K562 (cell line): ENCODE measurements at regions not wholly inside any gene's neighbourhood (a gene's known extent, or its start where the extent isn't known, plus 50 kb on each side); places are given as distances from the start of the nearest gene placed in this dataset.

Experiments
- ATAC-seq: fragments of 200-7000 bp; cut with Tn5 transposase; 3 replicates; pipeline ENCODE4 v1.9.1; 2020; ENCODE audit warnings: moderate library complexity
- BruUV-seq: library from RNA; stranded (reverse); fragments of 400-500 nt; replicated peaks from 2 replicates; lab custom pipeline; 2021; lab: Mats Ljungman, UMichigan
- CTCF ChIA-PET: fragments of 300-600 bp; formaldehyde crosslinking; extraction: SDS; loops from one replicate; lab custom pipeline; 2021; ENCODE audit warnings: low intra/inter-chr PET ratio; lab: Yijun Ruan, JAX
- POLR2A ChIA-PET: fragments of 300-600, 350-650 bp; sonication (Branson Sonifier 250); formaldehyde crosslinking; extraction: SDS; loops from one replicate; lab custom pipeline; 2021; ENCODE audit warnings: antibody characterized with exemption, inconsistent platforms; lab: Yijun Ruan, JAX
- DNase-seq, 4 experiments: peaks; one replicate each; pipeline versions ENCODE4 v3.0.0 to v3.0.0-alpha.2; 2011 to 2018; ENCODE audit warnings: low spot score in 3 of 4, mixed read lengths in 3 of 4; ENCODE audit errors: extremely low read depth in 1 of 4
- FAIRE-seq: peaks from 2 replicates; lab custom pipeline; 2011; peaks lifted over from hg19 to GRCh38; lab: Jason Lieb, UNC
- H2AFZ ChIP-seq: 2 replicates; pipeline ENCODE4 v1.6.0; 2011; ENCODE audit warnings: low read depth, low read length, control low read depth, inconsistent platforms
- H3K27ac ChIP-seq: fragments of 200-600 bp; 3 replicates; pipeline ENCODE4 v1.8.0; 2011; ENCODE audit warnings: low read depth, mild to moderate bottlenecking, control low read depth, inconsistent platforms, low read length, moderate library complexity, mixed read lengths; ENCODE audit errors: extremely low read depth
- H3K27me3 ChIP-seq, 2 experiments: fragments of 300-600 bp in 1 of 2; 2 replicates in 1 of 2; 3 replicates in 1 of 2; pipeline versions ENCODE4 v1.6.0 to v1.8.0; 2011; ENCODE audit warnings: inconsistent platforms in 2 of 2, low read length in 2 of 2, mild to moderate bottlenecking in 1 of 2, mixed read lengths in 1 of 2, moderate library complexity in 1 of 2; ENCODE audit not compliant: control insufficient read depth in 2 of 2, insufficient read depth in 2 of 2
- H3K36me3 ChIP-seq: fragments of 300-600 bp; 3 replicates; pipeline ENCODE4 v1.8.0; 2011; ENCODE audit warnings: mild to moderate bottlenecking, low read length, inconsistent platforms; ENCODE audit not compliant: control insufficient read depth, insufficient read depth
- H3K4me1 ChIP-seq, 2 experiments: fragments of 200-600 bp in 1 of 2; replicated peaks in 1 of 2; 2 replicates in 1 of 2; 3 replicates in 1 of 2; pipeline versions ENCODE4 v1.5.1 to v1.8.0; 2011; ENCODE audit warnings: inconsistent platforms in 2 of 2, low read length in 2 of 2, mild to moderate bottlenecking in 1 of 2, mixed read lengths in 1 of 2, moderate library complexity in 1 of 2; ENCODE audit not compliant: control insufficient read depth in 2 of 2, insufficient read depth in 2 of 2
- H3K4me2 ChIP-seq: 2 replicates; pipeline ENCODE4 v1.6.1; 2011; ENCODE audit warnings: low read length, control low read depth, inconsistent platforms, mixed read lengths; ENCODE audit not compliant: insufficient read depth
- H3K4me3 ChIP-seq: fragments of 200-600 bp; sonication (generic), shearing (Covaris generic); 2 replicates; pipeline ENCODE4 v1.5.1; 2016; ENCODE audit warnings: control low read depth, inconsistent platforms
- H3K79me2 ChIP-seq: fragments of 200-600 bp; 3 replicates; pipeline ENCODE4 v1.8.0; 2011; ENCODE audit warnings: low read length, inconsistent platforms; ENCODE audit not compliant: control insufficient read depth, insufficient read depth
- H3K9ac ChIP-seq, 2 experiments: 2 replicates each; pipeline versions ENCODE4 v1.6.0 to v1.6.1; 2011; ENCODE audit warnings: low read depth in 2 of 2, low read length in 2 of 2, control low read depth in 1 of 2, inconsistent platforms in 1 of 2, mild to moderate bottlenecking in 1 of 2, mixed read lengths in 1 of 2; ENCODE audit not compliant: insufficient read depth in 1 of 2
- H3K9me1 ChIP-seq: one replicate; pipeline ENCODE4 v1.6.0; 2011; ENCODE audit warnings: inconsistent platforms, mild to moderate bottlenecking, low read length, moderate library complexity; ENCODE audit not compliant: control insufficient read depth, insufficient read depth
- H3K9me3 ChIP-seq: replicated peaks from 2 replicates; pipeline ENCODE4 v1.5.1; 2011; ENCODE audit warnings: low read depth, low read length, inconsistent platforms; ENCODE audit not compliant: control insufficient read depth, insufficient read depth
- H4K20me1 ChIP-seq: replicated peaks from 2 replicates; pipeline ENCODE4 v1.6.1; 2011; ENCODE audit warnings: low read length, inconsistent platforms, mixed read lengths; ENCODE audit not compliant: control insufficient read depth, insufficient read depth
- CEBPZ ChIP-seq: fragments of 150-350 bp; IDR thresholded peaks from 2 replicates; pipeline ENCODE4 v1.6.1; 2014; ENCODE audit warnings: low read depth, mild to moderate bottlenecking, low read length, borderline replicate concordance
- KDM4B ChIP-seq, 2 experiments: fragments of 450-650 bp in 1 of 2; sonication (generic) in 1 of 2; IDR thresholded peaks; 2 replicates each; pipeline ENCODE4 v1.6.1; 2016 to 2017; ENCODE audit warnings: borderline replicate concordance in 2 of 2, antibody characterized with exemption in 1 of 2, low read depth in 1 of 2, mild to moderate bottlenecking in 1 of 2
- NR2F6 ChIP-seq: fragments of 450-650 bp; formaldehyde crosslinking; IDR thresholded peaks from 2 replicates; pipeline ENCODE4 v1.4.0; 2020; ENCODE audit warnings: mild to moderate bottlenecking
- ZFPM2 ChIP-seq: fragments of 250-450 bp; sonication (Bioruptor Pico); IDR thresholded peaks from 2 replicates; pipeline ENCODE4 v1.5.1; 2022; ENCODE audit warnings: mild to moderate bottlenecking
- ZNF212 ChIP-seq: fragments of 450-650 bp; formaldehyde crosslinking; IDR thresholded peaks from 2 replicates; pipeline ENCODE4 v1.4.0; 2020; ENCODE audit warnings: mild to moderate bottlenecking
- ZNF507 ChIP-seq: conservative IDR thresholded peaks from 2 replicates; pipeline ENCODE4 v1.6.1; 2017; ENCODE audit warnings: missing genetic modification characterization, missing compliant biosample characterization
- WGBS: fragments of 100-300 bp; shearing (Covaris generic); methylation state at CpG from one replicate; pipeline ENCODE4 v1.1.6; 2016; ENCODE audit warnings: low coverage, mixed read lengths; ENCODE audit not compliant: insufficient coverage; ENCODE audit errors: missing lambda C conversion rate; 5-methylcytosine and 5-hydroxymethylcytosine counted together
- in situ Hi-C: fragments of 300-500 bp; cut with MboI; formaldehyde crosslinking; loops from 4 replicates; pipeline ENCODE4 v1.15.0; 2018; ENCODE audit warnings: inconsistent platforms, mixed read lengths
- intact Hi-C: fragments of 100-400 bp; cut with micrococcal nuclease; formaldehyde crosslinking; loops from 2 replicates; pipeline ENCODE4 v1.14.2; 2022
- TF ChIP-seq, protein P1 (sequence below): IDR thresholded peaks from 2 replicates; pipeline ENCODE4 v1.6.1; 2014; ENCODE audit warnings: antibody characterized with exemption

GRCh38 chr5:8894031-8894430 is 651.8 kb downstream of the SEMA5A start (continued):
- no peak for TF ChIP-seq ZFPM2 (CRISPR knock-in tag)
- no peak for TF ChIP-seq NR2F6 (CRISPR knock-in tag)
- TF ChIP-seq ZNF507 (tag), result no peak

DNA sequence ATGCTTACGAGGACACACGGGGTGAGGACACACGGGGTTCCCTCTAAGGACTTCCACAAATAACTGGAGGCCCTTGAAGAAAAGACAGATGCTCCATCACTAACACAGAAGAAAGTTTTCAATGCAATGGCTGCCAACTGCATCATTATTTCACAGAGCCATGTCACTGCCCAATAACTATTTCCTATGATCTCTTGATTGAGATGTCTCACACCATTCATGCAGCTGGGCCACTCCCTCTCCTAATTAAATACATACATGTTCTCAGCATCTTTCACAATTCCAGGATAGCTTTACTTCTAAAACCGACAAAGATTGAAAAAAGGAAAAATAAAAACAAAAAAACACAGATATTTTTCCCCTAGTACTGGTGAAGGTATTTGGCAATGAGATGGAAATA is 650.8 kb downstream of the SEMA5A start:
- Histone ChIP-seq H4K20me1 (no peaks in the 10 kb centered on the region), H3K36me3 (no peaks in the 10 kb centered on the region), H2AFZ (no peak overlapping the region), H3K4me3 (no peak overlapping the region), H3K9ac (no peak overlapping the region), H3K9me3 (no peaks in the 10 kb centered on the region), H3K27me3 (no peaks in the 10 kb centered on the region), H3K79me2 (no peaks in the 10 kb centered on the region), H3K27ac (no peak overlapping the region), H3K9me1 (no peaks in the 10 kb centered on the region), H3K4me1 (no peaks in the 10 kb centered on the region), H3K4me2 (no peak overlapping the region)
- TF ChIP-seq, protein P1, sequence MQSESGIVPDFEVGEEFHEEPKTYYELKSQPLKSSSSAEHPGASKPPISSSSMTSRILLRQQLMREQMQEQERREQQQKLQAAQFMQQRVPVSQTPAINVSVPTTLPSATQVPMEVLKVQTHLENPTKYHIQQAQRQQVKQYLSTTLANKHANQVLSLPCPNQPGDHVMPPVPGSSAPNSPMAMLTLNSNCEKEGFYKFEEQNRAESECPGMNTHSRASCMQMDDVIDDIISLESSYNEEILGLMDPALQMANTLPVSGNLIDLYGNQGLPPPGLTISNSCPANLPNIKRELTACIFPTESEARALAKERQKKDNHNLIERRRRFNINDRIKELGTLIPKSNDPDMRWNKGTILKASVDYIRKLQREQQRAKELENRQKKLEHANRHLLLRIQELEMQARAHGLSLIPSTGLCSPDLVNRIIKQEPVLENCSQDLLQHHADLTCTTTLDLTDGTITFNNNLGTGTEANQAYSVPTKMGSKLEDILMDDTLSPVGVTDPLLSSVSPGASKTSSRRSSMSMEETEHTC, result no peak
- TF ChIP-seq KDM4B (IDR thresholded peaks at IDR 0.05; ENCODE audit: borderline replicate concordance in 2 of 2, low read depth in 1 of 2), result no peak
- no peak for TF ChIP-seq ZNF212 (CRISPR knock-in tag)
- no peak for TF ChIP-seq CEBPZ
- intact Hi-C loops (no loop called here), in situ Hi-C loops (no loop called here)
- BruUV-seq, result no TSS peak
- ChIA-PET POLR2A (no interaction called here), CTCF (no interaction called here)
- FAIRE-seq (no peak), ATAC-seq (no peak), DNase-seq (no peak)
- 0% methylated on average over 4 of the region's 4 CpGs for WGBS
